GM12892 (cell line): ENCODE measurements at regions not wholly inside any gene's neighbourhood (a gene's known extent, or its start where the extent isn't known, plus 50 kb on each side); places are given as distances from the start of the nearest gene placed in this dataset.

Source experiments
- DNase-seq: peaks from one replicate; pipeline ENCODE4 v3.0.0; 2011; ENCODE audit not compliant: insufficient read length
- FAIRE-seq: peaks from 2 replicates; lab custom pipeline; 2011; peaks lifted over from hg19 to GRCh38; lab: Jason Lieb, UNC
- POLR2A ChIP-seq: IDR thresholded peaks from 2 replicates; pipeline ENCODE4 v1.6.1; 2011; ENCODE audit warnings: low read depth, low read length, control low read depth
- POLR2AphosphoS5 ChIP-seq: IDR thresholded peaks from 2 replicates; pipeline ENCODE4 v1.6.1; 2011; ENCODE audit warnings: low read depth, low read length, control low read depth
- TAF1 ChIP-seq: IDR thresholded peaks from 2 replicates; pipeline ENCODE4 v1.6.1; 2011; ENCODE audit warnings: low read depth, mild to moderate bottlenecking, control low read depth, low read length, borderline replicate concordance

- TF ChIP-seq POLR2A (no peak), TAF1 (no peak)
- FAIRE-seq (peak; percentile 9), DNase-seq (no peak)
Measured at GRCh38 chr18:31233621-31234275, 71.1 kb upstream of the DSC1 start.

GRCh38 chr18:31235856-31236255 is 73.2 kb upstream of the DSC1 start:
- peak; percentile 73 for FAIRE-seq
- DNase-seq = no peak

GRCh38 chr18:31237142-31237541 is 74.5 kb upstream of the DSC1 start:
- FAIRE-seq (no peak), DNase-seq (no peak)
- TF ChIP-seq TAF1 (no peak), POLR2AphosphoS5 (no peak), POLR2A (no peak)

More at GRCh38 chr18:31235856-31236255, 73.2 kb upstream of the DSC1 start:
- no peak for TF ChIP-seq TAF1
- no peak for TF ChIP-seq POLR2A
- no peak for TF ChIP-seq POLR2AphosphoS5

- no peak for DNase-seq
- TF ChIP-seq POLR2AphosphoS5 (no peak), POLR2A (no peak), TAF1 (no peak)
- no peak for FAIRE-seq
Measured at GRCh38 chr18:31241425-31241824, 76.5 kb upstream of the DSG1 start.

- FAIRE-seq = no peak
- TF ChIP-seq POLR2A = no peak
- no peak for TF ChIP-seq TAF1
- no peak for TF ChIP-seq POLR2AphosphoS5
- DNase-seq = no peak
Measured at GRCh38 chr18:31241900-31242409, 76.0 kb upstream of the DSG1 start.

- TF ChIP-seq TAF1 (no peak), POLR2A (no peak), POLR2AphosphoS5 (no peak)
- FAIRE-seq (peak; percentile 80), DNase-seq (no peak)
Measured at GRCh38 chr18:31243740-31244512, 74.0 kb upstream of the DSG1 start.

GRCh38 chr18:31244771-31245394 is 73.1 kb upstream of the DSG1 start:
- TF ChIP-seq POLR2A (no peak), POLR2AphosphoS5 (no peak), TAF1 (no peak)
- no peak for DNase-seq
- FAIRE-seq = peak; percentile 78

GRCh38 chr18:31245820-31246219 is 72.1 kb upstream of the DSG1 start:
- no peak for TF ChIP-seq POLR2AphosphoS5
- TF ChIP-seq POLR2A = no peak
- TF ChIP-seq TAF1 = no peak
- FAIRE-seq = no peak
- no peak for DNase-seq

- FAIRE-seq (peak; percentile 70), DNase-seq (no peak)
- TF ChIP-seq TAF1 (no peak), POLR2AphosphoS5 (no peak), POLR2A (no peak)
Measured at GRCh38 chr18:31246460-31246859, 71.5 kb upstream of the DSG1 start.

- TF ChIP-seq POLR2A = no peak
- no peak for TF ChIP-seq TAF1
- no peak for TF ChIP-seq POLR2AphosphoS5
- DNase-seq (no peak), FAIRE-seq (peak; percentile 77)
Measured at GRCh38 chr18:31247574-31248199, 70.3 kb upstream of the DSG1 start.

GRCh38 chr18:31248783-31249521 is 69.0 kb upstream of the DSG1 start:
- no peak for DNase-seq
- FAIRE-seq = peak; percentile 70
- no peak for TF ChIP-seq POLR2A
- TF ChIP-seq POLR2AphosphoS5 = no peak
- TF ChIP-seq TAF1 = no peak
